ENCODE measurements at regions not wholly inside any gene's neighbourhood (a gene's known extent, or its start where the extent isn't known, plus 50 kb on each side); places are given as distances from the start of the nearest gene placed in this dataset.

DNA sequence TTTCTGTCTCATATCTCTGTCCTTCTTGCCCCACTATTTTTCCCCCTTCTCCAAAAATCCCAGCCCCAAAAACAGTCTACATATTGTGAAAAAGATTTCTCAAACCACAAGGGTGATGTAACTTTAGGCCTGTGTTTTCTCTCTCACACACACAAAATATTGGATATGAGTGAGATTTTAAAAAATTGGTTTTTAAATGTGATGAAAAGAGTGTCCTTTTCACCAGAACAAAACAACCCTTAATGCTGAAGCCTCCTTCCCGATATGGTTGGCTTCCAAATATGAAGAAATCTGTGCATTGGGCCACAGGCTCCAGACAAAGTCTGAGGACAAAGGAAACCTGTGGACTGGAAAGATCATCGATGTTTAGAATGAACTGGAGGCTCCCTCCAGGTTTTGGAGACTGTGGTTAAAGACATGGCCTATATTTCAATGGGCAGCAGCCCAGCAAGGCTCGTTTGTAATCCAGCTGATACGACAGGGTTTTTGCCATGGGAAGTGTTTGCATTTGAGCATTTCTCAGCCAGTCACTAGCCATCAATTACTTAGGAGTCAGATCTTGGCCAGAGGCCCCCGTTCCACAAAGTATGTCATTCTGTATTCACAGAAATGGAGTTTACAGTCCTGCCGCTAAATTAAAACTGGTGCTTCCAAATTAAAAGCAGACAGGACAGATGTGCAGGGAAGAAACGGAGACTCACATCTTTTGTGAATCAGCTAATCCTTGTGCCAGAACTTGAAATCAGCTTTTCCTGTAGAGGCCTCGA is 546.3 kb downstream of the EBF1 start:
- no peak for DNase-seq (ENCODE audit: low spot score)

DNA sequence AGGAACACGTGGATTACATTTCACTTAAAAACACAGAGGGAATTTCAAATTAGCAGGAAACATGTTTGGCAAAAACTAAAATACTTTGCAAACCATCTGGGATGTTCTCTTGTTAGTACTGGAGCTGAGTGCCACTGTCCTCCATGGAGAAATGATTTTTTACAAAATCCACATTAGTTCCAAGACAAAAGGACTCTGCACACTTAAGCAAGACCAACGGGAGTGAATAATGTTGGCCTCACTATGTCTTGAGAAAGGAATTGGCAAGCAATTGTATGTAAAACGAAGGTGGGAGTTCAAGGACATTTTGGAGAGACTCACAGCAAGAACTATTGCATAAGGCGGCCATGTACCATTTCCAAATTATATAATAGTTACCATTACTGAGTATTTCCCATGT is 547.5 kb downstream of the EBF1 start:
- no peak for DNase-seq (ENCODE audit: low spot score)

DNA sequence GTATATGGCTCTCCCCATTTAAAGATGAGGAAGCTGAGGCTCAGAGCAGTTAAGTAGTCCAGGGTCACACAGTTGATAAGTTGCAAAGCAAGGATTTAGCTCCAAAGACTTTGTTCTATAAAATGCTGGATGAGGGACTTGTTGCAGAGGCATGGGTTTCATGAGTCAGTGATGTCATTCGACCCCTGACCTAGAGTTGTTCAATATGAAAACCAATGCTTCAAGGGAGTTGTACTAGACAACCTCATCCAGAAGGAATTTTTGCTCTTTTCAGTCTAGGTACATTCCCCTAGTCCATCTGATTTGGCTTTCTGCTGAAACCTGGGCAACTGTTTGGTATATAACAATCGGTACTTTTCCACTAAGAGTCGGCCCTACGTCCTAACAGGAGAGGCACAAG is 550.4 kb downstream of the EBF1 start:
- DNase-seq (ENCODE audit: low spot score) = no peak

DNA sequence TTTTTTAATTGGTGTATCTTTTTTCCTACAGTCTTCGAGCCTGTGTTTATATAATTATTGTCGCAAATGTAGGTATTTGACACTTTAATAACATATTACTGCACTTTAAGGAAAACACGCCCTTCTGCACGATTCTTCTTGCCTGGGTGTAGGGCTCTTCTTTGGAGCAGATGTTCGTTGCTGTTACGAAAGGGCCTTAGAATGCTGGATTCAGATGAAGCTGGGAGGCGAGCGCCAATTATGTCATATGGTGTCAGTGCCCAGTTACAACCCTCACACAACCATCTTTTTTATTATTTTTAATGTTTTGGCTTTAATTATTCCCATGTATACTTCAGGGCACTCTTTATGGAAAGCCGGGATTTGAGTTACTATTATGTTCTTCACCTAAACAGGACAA is 553.0 kb downstream of the EBF1 start:
- no peak for DNase-seq (ENCODE audit: low spot score)

DNA sequence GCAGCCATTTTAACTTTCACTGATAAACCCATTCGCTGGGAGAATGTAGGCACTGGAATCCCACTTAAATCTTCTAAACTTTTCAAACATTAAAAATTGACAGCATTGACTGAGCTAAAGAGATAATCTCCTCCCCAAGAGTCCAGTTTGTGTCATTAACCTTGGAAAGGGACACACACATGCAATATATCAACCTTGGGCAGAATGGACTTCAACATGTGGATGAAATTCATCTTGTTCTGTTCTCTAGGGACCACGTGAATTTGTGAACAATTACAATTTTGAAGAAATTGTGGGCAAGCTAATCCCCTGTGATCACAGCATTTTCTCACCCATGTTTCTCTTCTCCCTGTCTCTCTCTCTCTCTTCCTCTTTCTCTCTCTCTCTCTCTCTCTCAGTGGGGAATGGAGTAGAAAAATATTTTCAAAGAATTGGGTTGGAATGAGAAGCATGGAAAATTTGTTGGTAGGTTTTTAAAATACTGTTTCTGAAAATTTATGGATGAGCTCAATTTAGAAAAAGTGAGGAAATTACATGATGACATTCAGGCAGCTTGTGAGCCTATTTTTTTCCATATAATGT is 553.7 kb downstream of the EBF1 start:
- no peak for DNase-seq (ENCODE audit: low spot score)

DNA sequence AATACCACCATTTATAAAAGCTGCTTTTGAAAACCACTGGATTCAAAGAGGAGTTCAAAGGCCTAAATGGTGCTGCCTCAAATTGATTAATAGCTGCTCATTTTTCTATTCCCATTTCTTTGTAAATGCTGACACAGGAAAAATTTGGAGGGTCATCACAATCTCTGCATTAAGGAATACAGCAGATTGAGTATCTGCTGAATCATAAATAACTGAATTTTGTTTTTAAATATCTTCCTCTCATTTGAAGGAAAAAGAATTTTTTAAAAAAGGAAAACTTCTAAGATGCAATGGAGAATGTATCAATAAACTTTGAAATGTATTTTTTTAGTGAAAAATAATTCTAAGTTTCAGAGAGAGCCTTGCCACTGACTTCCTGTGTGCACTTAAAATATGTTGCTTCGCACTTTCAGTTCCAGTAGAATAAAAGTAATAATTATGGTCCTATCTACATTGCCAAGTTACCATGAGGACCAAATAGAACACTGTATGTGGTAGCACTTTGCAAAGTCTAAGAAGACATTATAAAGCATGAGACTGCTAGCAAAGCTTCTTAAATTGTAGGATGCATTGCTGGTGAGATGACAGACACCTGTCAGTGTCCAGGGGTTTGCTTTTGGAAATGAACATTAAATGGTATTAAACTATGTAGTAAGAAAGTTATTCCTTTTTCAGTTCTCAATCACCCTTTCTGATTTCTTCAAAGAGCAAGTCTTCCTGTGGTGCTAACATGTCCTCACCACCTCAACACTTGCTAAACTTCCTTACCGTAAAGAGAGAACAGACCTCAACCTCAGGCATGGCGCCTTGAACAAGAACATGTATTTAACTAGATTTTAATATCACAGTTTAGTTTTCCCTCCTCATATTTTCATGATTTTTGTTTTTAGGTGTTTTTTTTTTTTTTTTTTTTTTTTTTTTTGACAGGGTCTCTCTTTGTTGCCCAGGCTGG is 555.1 kb downstream of the EBF1 start:
- DNase-seq (ENCODE audit: low spot score) = no peak

DNA sequence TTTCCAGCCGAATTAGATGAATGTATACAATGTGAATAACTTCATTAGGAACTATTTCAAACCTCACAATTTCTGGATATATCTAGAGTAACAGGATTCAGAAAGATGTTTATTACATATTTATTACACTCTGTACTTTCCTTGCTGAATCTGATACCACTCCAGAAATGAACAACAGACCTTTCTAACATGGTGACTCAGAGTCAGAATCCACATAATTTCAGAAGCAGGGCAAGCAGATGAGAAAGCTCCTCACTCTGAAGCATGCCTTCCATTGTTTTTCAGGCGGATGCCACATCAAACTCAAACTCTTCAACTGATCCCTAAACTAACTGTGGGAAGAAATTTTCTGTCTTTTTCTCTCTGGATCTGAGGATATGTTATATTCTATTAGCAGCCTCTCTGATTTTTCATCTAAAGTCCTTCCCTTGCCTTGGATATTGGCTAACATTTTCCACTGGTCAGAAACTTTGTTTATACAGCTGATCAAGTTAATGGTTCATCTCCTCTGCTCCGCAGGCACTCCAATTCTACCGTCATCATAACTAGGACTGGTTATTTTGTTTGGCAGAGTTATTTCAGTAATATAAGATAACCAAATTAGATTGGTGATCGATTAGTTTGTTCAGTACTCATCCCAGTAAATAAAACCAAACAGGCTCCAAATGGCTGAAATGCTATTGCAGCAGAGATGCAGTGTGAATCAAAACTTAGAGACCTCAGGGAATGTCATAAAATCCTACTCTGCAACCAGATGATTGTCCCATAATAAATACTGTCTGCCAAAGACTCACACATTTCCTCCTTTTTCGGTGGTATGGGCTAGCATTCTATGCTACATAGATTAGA is 556.0 kb downstream of the EBF1 start:
- DNase-seq (ENCODE audit: low spot score) = peak; percentile 45

DNA sequence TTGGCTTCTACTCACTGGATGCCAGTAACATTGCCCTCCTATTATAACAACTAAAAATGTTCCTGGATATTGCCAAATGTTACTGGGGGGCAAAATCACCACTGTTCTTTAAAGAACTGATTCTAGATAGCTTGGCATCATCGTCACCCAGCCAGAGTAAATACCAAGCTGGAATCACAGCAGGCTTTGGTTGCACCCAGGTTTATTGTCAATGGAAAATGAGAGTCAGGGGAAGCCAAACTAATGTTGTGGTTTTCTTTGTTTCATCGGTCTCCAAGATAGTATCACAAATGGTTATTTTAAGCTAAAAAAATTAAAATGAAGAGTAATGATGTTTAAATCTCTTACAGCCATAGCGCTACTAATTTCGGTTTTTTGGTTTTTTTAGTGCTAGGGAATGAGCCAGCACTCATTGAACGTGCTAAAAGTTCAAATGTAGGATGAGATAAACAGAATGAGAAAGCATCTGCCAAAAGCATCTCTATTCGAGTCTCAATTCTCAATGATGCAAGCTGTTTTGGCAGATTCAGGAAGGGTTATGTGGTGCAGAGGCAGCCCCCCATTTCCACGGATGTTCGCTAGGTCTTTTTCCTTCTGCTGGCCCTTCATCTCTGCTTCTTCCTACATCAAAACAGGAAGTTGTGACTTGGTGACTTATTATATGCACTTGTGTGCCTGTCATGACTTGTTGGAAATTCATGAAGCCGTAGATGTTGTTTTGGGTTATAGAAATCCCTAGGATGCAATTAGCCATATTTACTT is 558.0 kb downstream of the EBF1 start:
- DNase-seq (ENCODE audit: low spot score) = no peak

DNA sequence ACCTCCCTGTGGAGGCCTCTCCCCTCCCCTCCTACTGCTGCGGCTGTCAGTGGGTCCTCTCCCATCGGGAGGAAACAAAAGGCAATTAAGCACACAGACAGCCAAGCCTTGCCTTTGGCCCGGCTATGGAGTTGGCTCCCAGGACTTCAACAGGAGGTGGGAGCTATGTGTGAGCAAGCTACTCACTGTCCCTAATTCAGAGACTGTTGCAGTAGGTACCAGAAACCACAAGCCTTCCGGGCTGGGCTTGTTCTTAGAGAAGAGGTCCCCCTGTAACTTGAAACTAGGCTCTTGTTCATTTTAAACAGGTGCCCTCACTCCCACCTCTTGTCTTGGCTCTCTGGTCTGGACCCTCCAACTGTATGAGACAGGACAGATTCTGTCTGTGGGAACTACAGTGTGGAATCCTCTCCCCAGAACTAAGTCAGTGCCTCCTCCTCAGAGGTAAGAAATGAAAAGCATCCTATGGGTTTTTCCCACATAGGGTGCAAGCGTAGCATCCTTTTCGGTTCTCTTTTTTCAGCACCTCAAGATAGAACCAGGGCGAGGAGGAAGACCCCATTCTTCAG is 561.1 kb downstream of the EBF1 start:
- no peak for DNase-seq (ENCODE audit: low spot score)

DNA sequence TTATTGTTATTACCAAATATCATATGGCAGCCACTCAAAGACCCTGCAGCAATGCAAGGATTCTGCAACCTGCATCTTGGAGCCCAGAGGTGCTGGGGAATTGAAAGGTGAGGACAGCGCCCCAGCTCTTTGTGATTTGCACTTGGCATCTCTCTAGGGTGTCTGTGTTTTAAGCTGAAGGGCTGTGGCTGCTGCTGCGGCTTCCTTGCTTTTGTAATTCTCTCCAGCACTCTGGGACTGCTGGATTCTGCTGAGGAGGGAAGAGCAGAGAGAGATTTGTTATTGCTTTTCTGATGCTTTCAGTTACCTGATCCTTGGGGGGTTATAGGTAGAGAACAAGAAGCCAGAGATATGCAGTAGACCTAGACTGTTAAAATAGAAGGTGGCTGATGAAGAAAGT is 562.4 kb downstream of the EBF1 start:
- no peak for DNase-seq (ENCODE audit: low spot score)

DNA sequence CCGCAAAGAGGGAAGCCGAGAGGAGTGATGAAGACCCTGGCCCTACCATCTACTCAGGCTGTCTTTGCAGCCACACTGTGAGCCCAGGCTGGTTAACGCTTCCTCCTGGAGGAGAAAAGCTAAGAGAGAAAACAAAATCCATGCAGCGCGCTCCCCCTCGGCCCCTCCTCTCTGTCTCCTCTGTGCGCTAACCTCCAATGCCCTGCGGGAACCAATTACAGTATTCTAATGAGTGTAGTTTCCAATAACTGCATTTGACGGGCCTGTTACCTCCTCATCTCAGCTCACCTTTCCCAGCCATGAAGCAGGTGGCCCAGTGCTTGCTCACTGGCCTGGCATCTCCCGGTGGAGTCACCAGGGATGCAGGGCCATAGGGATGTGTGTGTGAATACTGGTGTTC is 565.5 kb downstream of the EBF1 start:
- DNase-seq (ENCODE audit: low spot score) = no peak

DNA sequence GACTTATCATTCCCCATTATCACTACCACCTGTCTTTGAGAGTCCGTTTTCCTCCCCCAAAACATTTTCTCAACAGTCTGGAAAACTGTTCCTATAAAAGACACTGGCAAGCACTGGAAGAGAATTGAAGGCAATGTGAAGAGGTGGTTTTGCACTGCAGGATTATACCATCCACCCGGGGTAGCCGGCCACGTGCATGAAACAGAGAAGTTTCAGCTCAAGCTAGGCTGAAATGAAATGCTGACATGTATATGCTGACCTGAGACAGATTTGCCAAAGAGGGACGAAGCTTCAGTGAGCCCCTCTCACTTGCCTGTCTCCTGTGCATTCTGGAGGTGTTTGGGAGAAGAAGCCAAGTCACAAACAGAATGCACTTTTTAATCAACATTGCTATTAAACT is 567.0 kb downstream of the EBF1 start:
- DNase-seq (ENCODE audit: low spot score) = no peak

DNA sequence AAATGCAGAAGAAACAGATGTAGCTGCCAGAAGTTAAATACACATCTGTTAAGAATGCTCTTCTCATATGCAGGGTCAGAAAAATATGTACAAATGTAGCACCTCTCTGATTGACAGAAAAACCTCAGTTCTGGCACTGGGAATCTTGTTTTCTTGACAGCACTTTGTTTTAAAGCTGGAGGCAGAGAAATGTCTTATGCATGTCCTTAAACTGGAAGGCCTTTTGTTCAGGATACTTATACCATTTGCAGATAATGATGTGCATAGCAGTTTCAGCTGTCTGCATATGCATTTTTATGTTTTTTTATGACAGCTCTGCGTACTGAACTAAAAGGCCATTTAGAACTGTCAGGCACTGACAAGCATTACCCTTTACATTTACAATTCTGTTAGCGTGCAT is 567.9 kb downstream of the EBF1 start:
- DNase-seq (ENCODE audit: low spot score) = no peak

DNA sequence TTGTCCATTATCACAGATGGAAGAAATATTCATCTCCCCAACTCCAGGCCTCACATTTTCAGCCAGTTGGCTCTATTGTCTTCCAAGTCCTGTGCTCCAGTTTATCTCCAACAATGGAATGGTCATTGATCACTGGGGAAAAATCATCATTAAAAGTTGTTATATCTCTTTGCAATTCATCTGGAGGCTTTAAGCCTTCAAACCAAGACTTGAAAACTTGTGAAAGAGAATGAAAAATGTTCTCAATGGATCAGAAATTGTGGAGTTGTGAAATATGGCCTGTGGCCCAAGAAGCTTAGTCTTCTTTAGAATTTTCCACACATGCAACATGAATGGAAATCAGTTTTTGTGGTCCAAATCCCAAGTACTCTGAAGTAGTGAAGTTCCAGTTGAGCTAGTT is 569.6 kb downstream of the EBF1 start:
- DNase-seq (ENCODE audit: low spot score) = no peak

DNA sequence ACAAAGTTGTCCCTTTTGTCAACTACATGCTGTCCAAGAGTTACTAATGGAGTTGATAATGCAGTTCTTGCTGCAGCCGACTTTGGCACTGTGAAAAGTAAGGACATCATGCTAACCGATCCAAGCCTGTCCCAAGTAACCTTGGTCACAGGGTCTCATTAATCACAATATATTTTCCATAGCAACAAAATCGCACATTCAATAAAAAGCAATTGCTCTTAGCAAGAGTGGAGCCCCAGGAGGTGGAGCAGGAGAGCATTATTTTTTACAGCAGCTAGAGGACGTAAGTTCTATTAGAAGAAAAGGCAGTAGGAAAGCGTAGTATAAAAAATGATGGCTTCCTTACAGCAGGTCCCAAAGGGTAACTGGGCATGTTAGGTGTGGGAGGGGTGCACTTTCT is 570.3 kb downstream of the EBF1 start:
- DNase-seq (ENCODE audit: low spot score) = no peak

DNA sequence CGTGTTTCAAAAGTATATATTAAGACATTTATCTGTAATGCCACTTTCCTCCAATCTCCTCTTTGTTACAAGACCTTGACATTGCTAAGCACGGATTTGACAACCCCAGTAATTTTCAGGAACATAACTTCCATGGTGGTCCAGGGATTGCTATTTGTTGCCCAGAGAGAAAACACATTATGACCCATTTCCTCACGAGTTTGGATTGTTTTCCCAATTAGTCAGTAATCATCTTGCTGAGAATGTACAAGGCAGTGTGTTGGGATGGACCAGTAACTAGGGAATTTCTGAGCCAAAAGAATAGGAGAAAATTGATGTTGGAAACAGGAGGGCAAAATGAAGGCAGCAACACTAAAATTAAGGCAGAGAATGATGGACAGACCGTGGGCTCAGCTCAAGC is 574.1 kb downstream of the EBF1 start:
- no peak for DNase-seq (ENCODE audit: low spot score)

DNA sequence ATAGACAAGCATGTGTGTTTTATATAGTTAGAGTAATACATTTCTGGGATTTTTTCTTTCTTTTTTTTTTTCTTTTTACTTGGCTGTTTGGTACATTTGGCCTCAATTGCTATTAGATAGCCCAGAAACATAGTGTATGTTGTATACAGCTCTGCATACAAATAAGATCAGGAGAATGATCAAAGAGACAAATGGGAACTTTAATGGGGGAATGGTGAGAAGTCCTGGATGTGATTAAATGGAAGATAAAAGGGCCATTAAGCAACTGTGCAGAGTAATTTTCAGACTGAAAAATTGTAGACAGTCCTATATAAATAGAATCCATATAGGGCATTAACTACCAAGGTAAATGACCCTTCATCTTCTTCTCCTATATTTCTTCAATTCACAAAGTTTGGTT is 575.6 kb downstream of the EBF1 start:
- DNase-seq (ENCODE audit: low spot score) = no peak

DNA sequence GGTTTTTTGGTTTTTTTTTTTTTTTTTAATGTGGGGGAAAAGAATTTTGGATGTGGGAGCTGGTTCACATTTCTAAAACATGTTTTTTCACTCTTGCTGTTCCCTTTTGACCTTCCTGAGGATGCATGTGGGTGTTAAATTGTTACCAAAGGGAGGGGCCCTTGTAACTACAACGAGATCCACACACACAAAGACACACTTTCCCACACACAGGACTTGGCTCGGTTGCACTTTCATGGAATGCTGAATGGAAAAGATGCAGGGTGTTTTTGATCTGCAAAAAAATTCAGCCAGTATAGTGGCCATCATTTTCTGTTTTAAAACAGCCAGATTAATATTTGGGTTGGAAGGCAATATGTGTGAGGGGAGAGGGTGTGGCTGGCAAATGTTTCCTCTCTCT is 576.9 kb downstream of the EBF1 start:
- DNase-seq (ENCODE audit: low spot score) = no peak

DNA sequence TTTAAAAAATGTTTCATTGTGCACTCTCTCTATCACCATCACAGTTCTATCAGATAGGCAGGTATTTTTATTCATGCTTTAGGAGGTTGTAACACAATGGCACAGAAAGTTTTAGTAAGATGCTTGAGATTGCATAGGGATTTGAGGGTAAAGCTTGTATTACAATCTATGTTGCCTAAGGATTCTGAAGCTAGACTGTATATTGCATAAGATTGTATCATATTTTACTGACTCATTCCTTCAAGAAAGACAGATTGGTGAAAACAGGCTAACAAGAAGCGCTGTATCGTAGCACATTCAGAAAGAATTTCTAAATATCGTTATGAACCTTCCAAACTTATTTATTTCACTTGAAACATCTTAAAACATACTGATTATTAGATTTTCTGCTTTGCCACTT is 577.7 kb downstream of the EBF1 start:
- DNase-seq (ENCODE audit: low spot score) = no peak

DNA sequence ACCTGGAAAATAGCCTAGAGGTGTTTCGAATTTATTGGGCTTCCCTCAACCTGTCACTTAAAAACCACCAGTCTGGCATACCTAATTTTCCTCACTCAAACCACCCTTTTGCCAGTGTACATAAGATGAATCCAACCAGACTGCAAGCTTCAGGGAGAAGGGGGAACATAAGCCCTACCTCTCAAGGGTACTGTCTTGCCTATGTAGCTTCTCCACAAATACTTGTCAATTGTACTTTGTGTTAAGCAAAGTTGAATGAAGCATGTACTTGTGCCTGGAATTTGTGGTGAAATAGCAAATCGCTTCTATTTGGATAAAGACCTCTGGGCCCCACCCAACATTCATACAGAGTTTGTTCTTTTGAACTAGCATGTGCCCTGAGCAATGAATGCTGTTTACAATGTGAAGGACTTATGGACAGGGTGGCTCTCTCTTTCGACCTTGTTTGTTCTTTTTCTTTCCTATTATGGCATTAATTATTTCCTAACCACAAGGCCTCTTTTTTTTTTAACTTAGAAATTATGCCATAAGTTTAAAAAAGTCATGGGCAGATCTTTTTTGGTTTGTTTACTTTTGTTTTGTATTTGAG is 580.2 kb downstream of the EBF1 start:
- no peak for DNase-seq (ENCODE audit: low spot score)

DNA sequence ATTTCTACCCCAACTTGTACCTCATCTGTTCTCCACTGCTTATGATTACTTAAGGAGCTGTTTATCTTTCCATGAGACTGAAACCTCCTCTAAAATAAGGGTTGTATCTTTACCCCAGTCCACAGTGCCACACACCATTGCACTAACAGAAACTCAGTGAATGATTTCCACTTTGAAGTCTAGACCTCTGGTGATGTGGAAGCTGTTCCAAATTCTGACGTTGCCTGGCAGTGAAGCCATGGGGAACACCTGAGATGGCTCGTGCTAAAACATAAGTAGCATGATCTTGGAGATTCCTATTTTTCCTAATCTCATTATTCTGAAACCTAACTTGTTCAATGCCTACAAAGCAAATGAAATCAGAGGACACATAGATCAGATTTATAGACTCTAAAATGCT is 583.2 kb downstream of the EBF1 start:
- no peak for DNase-seq (ENCODE audit: low spot score)
